Peyer's patch (tissue), 4 donors: ENCODE measurements at regions not wholly inside any gene's neighbourhood (a gene's known extent, or its start where the extent isn't known, plus 50 kb on each side); places are given as distances from the start of the nearest gene placed in this dataset.

Experiments used
- DNase-seq, 3 donors: peaks; one replicate each; pipeline ENCODE4 v3.0.0-alpha.2; 2017 to 2019
- H3K27ac ChIP-seq, 4 donors: fragments of 200-600 bp; sonication (generic); one replicate each; pipeline ENCODE4 v1.5.1; 2016 to 2019
- H3K27me3 ChIP-seq, 2 donors: fragments of 200-600 bp; sonication (generic); one replicate each; pipeline ENCODE4 v1.5.1; 2019
- H3K36me3 ChIP-seq, 3 donors: fragments of 200-600 bp; sonication (generic); one replicate each; pipeline ENCODE4 v1.5.1; 2016 to 2019
- H3K4me1 ChIP-seq, 4 donors: fragments of 200-600 bp; sonication (generic); one replicate each; pipeline ENCODE4 v1.5.1; 2016 to 2019
- H3K4me3 ChIP-seq, 4 donors: fragments of 200-600 bp; sonication (generic); 1 replicate in 3 of 4; 2 replicates in 1 of 4; pipeline ENCODE4 v1.5.1; 2016 to 2019; ENCODE audit warnings: mild to moderate bottlenecking in 1 of 4
- H3K9me3 ChIP-seq, 4 donors: fragments of 200-600 bp; sonication (generic); one replicate each; pipeline ENCODE4 v1.5.1; 2016 to 2019; ENCODE audit warnings: mild to moderate bottlenecking in 1 of 4
- CTCF ChIP-seq, 6 experiments: fragments of 450-650 bp in 4 of 6; fragments of 200-600 bp in 2 of 6; sonication (generic) in 1 of 6; IDR thresholded peaks; one replicate each; pipeline ENCODE4 v1.5.1; 2017 to 2019; ENCODE audit warnings: antibody characterized with exemption in 6 of 6, mild to moderate bottlenecking in 3 of 6, moderate library complexity in 1 of 6
- POLR2A ChIP-seq, 2 donors: fragments of 450-650 bp; IDR thresholded peaks; one replicate each; pipeline ENCODE4 v1.5.1; 2017; ENCODE audit warnings: antibody characterized with exemption in 2 of 2, mild to moderate bottlenecking in 2 of 2, moderate library complexity in 2 of 2

- Histone ChIP-seq H3K36me3 (no peaks in the 10 kb centered on the region), H3K4me3 (no peak overlapping the region), H3K27ac (no peak overlapping the region)
These were observed 194.0 kb upstream of the PLPP4 start for GRCh38 chr10:120262857-120263547.

GRCh38 chr10:120266022-120266421 lies 191.0 kb upstream of the PLPP4 start:
- Histone ChIP-seq H3K9me3 (no peaks in the 10 kb centered on the region), H3K27ac (no peak overlapping the region), H3K4me1 (no peaks in the 10 kb centered on the region), H3K27me3 (no peaks in the 10 kb centered on the region), H3K4me3 (no peak overlapping the region), H3K36me3 (no peaks in the 10 kb centered on the region)
- TF ChIP-seq POLR2A (IDR thresholded peaks at IDR 0.05) (no peak), CTCF (IDR thresholded peaks at IDR 0.05) (no peak)
- no peak for DNase-seq

More at GRCh38 chr10:120262857-120263547, 194.0 kb upstream of the PLPP4 start:
- H3K27me3 ChIP-seq, result no peaks in the 10 kb centered on the region
- H3K9me3 ChIP-seq, result no peaks in the 10 kb centered on the region
- TF ChIP-seq POLR2A (IDR thresholded peaks at IDR 0.05) (no peak), CTCF (IDR thresholded peaks at IDR 0.05) (no peak)
- H3K4me1 ChIP-seq, result no peaks in the 10 kb centered on the region
- DNase-seq, result no peak

GRCh38 chr10:120270906-120271305 lies 186.1 kb upstream of the PLPP4 start:
- Histone ChIP-seq H3K27ac (no peak overlapping the region), H3K4me3 (no peak overlapping the region), H3K36me3 (no peaks in the 10 kb centered on the region), H3K9me3 (no peaks in the 10 kb centered on the region), H3K4me1 (no peaks in the 10 kb centered on the region), H3K27me3 (no peaks in the 10 kb centered on the region)
- DNase-seq, result no peak
- TF ChIP-seq CTCF (IDR thresholded peaks at IDR 0.05), result no peak
- TF ChIP-seq POLR2A (IDR thresholded peaks at IDR 0.05), result no peak

GRCh38 chr10:120271696-120272095 lies 185.3 kb upstream of the PLPP4 start:
- Histone ChIP-seq H3K27me3 (no peaks in the 10 kb centered on the region), H3K4me1 (no peaks in the 10 kb centered on the region), H3K27ac (no peak overlapping the region), H3K9me3 (no peaks in the 10 kb centered on the region), H3K4me3 (no peak overlapping the region), H3K36me3 (no peaks in the 10 kb centered on the region)
- no peak for DNase-seq
- TF ChIP-seq POLR2A (IDR thresholded peaks at IDR 0.05), result no peak
- TF ChIP-seq CTCF (IDR thresholded peaks at IDR 0.05), result no peak

- Histone ChIP-seq H3K9me3 (no peaks in the 10 kb centered on the region), H3K36me3 (no peaks in the 10 kb centered on the region), H3K27ac (no peak overlapping the region), H3K4me3 (no peak overlapping the region), H3K4me1 (no peaks in the 10 kb centered on the region), H3K27me3 (no peaks in the 10 kb centered on the region)
- TF ChIP-seq POLR2A (IDR thresholded peaks at IDR 0.05) (no peak), CTCF (IDR thresholded peaks at IDR 0.05) (no peak)
- DNase-seq, result no peak
These were observed 184.7 kb upstream of the PLPP4 start for GRCh38 chr10:120272350-120272749.

GRCh38 chr10:120278069-120278468 lies 179.0 kb upstream of the PLPP4 start:
- Histone ChIP-seq H3K36me3 (no peaks in the 10 kb centered on the region), H3K27ac (no peak overlapping the region), H3K27me3 (no peaks in the 10 kb centered on the region), H3K4me1 (no peaks in the 10 kb centered on the region), H3K4me3 (no peak overlapping the region), H3K9me3 (no peaks in the 10 kb centered on the region)
- TF ChIP-seq POLR2A (IDR thresholded peaks at IDR 0.05) (no peak), CTCF (IDR thresholded peaks at IDR 0.05) (no peak)
- DNase-seq, result no peak
